Stomach (tissue), 8 donors: ENCODE measurements at regions not wholly inside any gene's neighbourhood (a gene's known extent, or its start where the extent isn't known, plus 50 kb on each side); places are given as distances from the start of the nearest gene placed in this dataset.

Experiments used
- DNase-seq, 2 donors: peaks; one replicate each; pipeline versions ENCODE4 v3.0.0 to v3.0.0-alpha.2; 2013 to 2019
- H3K27ac ChIP-seq, 5 donors: fragments of 200-600 bp in 4 of 5; sonication (generic) in 4 of 5; one replicate each; pipeline ENCODE4 v1.5.1; 2013 to 2019; ENCODE audit warnings: mild to moderate bottlenecking in 1 of 5, moderate library complexity in 1 of 5
- H3K27me3 ChIP-seq, 3 donors: fragments of 200-600 bp; sonication (generic); one replicate each; pipeline ENCODE4 v1.5.1; 2017 to 2019; ENCODE audit warnings: mixed run types in 1 of 3
- H3K36me3 ChIP-seq, 4 donors: fragments of 200-600 bp; sonication (generic); 1 replicate in 3 of 4; 2 replicates in 1 of 4; pipeline ENCODE4 v1.5.1; 2016 to 2019
- H3K4me1 ChIP-seq, 4 donors: fragments of 200-600 bp; sonication (generic); one replicate each; pipeline ENCODE4 v1.5.1; 2016 to 2019
- H3K4me3 ChIP-seq, 4 donors: fragments of 200-600 bp; sonication (generic) in 3 of 4; one replicate each; pipeline ENCODE4 v1.5.1; 2016 to 2019; ENCODE audit warnings: mild to moderate bottlenecking in 1 of 4
- H3K9me3 ChIP-seq, 4 donors: fragments of 200-600 bp; sonication (generic); one replicate each; pipeline ENCODE4 v1.5.1; 2016 to 2019
- EP300 ChIP-seq: sonication (generic); formaldehyde crosslinking; IDR thresholded peaks from one replicate; pipeline ENCODE4 v1.6.1; 2017; ENCODE audit warnings: antibody characterized with exemption
- POLR2A ChIP-seq, 4 donors: fragments of 450-650 bp; IDR thresholded peaks; one replicate each; pipeline ENCODE4 v1.6.1; 2016; ENCODE audit warnings: antibody characterized with exemption in 4 of 4, control low read depth in 2 of 4, mild to moderate bottlenecking in 1 of 4, moderate library complexity in 1 of 4
- POLR2AphosphoS5 ChIP-seq, 3 donors: sonication (generic); formaldehyde crosslinking; IDR thresholded peaks; one replicate each; pipeline ENCODE4 v1.6.1; 2016; ENCODE audit warnings: antibody characterized with exemption in 3 of 3
- WGBS, 5 donors: extraction: QIAGEN DNeasy Blood & Tissue Kit in 3 of 5; methylation state at CpG; one replicate each; pipeline versions ENCODE4 v1.1.5 to v1.1.7; 2013 to 2018; 5-methylcytosine and 5-hydroxymethylcytosine counted together
- intact Hi-C: fragments of 100-400 bp; cut with DNase I; formaldehyde crosslinking; loops from one replicate; pipeline ENCODE4 v1.15.1; 2023; ENCODE audit warnings: low total_unique reads
- TF ChIP-seq, protein P1 (sequence below), 7 experiments: fragments of 450-650 bp in 4 of 7; fragments of 200-600 bp in 3 of 7; sonication (generic) in 3 of 7; IDR thresholded peaks; one replicate each; pipeline ENCODE4 v1.5.1; 2016 to 2019; ENCODE audit warnings: antibody characterized with exemption in 7 of 7, control low read depth in 2 of 7, mild to moderate bottlenecking in 1 of 7
- donor health status: healthy with polysubstance abuse.
- donor health status: Bipolar disorder and iron deficiency.
- donor health status: healthy.

DNA sequence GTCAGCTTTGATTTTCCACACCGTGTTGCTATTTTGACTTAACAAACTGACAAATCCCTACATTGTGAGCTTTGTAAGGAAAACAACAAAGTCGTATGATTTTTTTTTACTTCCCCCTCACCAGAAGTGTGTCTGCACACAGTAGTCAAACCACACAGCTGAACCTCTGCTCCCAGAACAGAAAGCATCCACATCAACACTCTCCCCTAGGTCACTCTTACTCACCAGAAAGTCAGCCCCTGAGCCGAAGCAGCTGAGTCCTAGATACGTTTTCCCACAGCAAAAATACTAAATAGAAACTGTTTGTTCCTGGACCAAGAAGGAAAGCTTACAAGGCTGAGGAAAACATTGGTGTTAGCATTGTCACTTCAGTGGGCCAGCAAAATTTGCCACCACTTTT is 305.7 kb downstream of the DHX15 start:
- H3K4me1 ChIP-seq, result peaks cover 0 to 10% (median 0%) of the 10 kb centered on the region in 4 donors
- intact Hi-C loops, result no loop called here
- no peaks in the 10 kb centered on the region for H3K27me3 ChIP-seq
- no peak overlapping the region for H3K4me3 ChIP-seq
- no peaks in the 10 kb centered on the region for H3K9me3 ChIP-seq
- no peak for DNase-seq
- TF ChIP-seq POLR2AphosphoS5 (IDR thresholded peaks at IDR 0.05) (no peak), EP300 (no peak), POLR2A (IDR thresholded peaks at IDR 0.05) (no peak)
- TF ChIP-seq, protein P1, sequence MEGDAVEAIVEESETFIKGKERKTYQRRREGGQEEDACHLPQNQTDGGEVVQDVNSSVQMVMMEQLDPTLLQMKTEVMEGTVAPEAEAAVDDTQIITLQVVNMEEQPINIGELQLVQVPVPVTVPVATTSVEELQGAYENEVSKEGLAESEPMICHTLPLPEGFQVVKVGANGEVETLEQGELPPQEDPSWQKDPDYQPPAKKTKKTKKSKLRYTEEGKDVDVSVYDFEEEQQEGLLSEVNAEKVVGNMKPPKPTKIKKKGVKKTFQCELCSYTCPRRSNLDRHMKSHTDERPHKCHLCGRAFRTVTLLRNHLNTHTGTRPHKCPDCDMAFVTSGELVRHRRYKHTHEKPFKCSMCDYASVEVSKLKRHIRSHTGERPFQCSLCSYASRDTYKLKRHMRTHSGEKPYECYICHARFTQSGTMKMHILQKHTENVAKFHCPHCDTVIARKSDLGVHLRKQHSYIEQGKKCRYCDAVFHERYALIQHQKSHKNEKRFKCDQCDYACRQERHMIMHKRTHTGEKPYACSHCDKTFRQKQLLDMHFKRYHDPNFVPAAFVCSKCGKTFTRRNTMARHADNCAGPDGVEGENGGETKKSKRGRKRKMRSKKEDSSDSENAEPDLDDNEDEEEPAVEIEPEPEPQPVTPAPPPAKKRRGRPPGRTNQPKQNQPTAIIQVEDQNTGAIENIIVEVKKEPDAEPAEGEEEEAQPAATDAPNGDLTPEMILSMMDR (IDR thresholded peaks at IDR 0.05), result no peak
- WGBS, 5 donors, result 43 to 62% (median 55%) methylated on average over 4 of the region's 4 CpGs
- no peaks in the 10 kb centered on the region for H3K36me3 ChIP-seq
- no peak overlapping the region for H3K27ac ChIP-seq

GRCh38 chr4:24274381-24274941 is 309.9 kb downstream of the DHX15 start:
- Histone ChIP-seq H3K4me3 (no peak overlapping the region), H3K36me3 (no peaks in the 10 kb centered on the region), H3K9me3 (no peaks in the 10 kb centered on the region), H3K27me3 (no peaks in the 10 kb centered on the region), H3K4me1 (peaks cover 0 to under 1% (median 0%) of the 10 kb centered on the region in 4 donors), H3K27ac (no peak overlapping the region)
- intact Hi-C loops, result no loop called here
- no peak for DNase-seq
- WGBS, 5 donors, result 66 to 87% (median 75%) methylated on average over 3 of the region's 3 CpGs
- TF ChIP-seq POLR2A (IDR thresholded peaks at IDR 0.05), result no peak
- TF ChIP-seq, protein P1 (IDR thresholded peaks at IDR 0.05), result no peak
- no peak for TF ChIP-seq EP300

DNA sequence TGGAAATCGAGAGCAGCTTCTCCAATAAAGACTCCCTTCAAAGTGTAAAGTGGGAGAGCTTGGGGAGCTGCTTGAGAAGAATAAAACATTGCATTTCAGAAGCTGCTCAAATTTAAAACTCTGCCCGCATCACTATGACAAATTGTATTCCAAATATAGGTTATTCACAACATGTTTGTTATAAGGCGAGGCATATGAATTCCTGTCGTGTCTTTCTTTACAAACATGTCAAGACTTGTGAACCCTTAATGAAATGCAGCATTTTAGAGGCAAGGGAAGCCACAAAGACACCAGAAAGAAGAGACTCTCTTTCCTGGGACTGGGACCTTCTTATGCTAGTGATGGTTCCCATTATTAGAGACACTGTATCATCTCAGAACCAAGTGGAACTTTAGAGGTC is 311.2 kb downstream of the DHX15 start:
- H3K4me3 ChIP-seq, result no peak overlapping the region
- WGBS, 5 donors, result 66 to 73% (median 67%) methylated on average over 4 of the region's 4 CpGs
- H3K4me1 ChIP-seq, result no peaks in the 10 kb centered on the region
- no peak for DNase-seq
- no peaks in the 10 kb centered on the region for H3K36me3 ChIP-seq
- H3K27me3 ChIP-seq, result no peaks in the 10 kb centered on the region
- no peaks in the 10 kb centered on the region for H3K9me3 ChIP-seq
- TF ChIP-seq, protein P1 (IDR thresholded peaks at IDR 0.05), result no peak
- TF ChIP-seq EP300, result no peak
- intact Hi-C loops, result no loop called here
- H3K27ac ChIP-seq, result no peak overlapping the region

DNA sequence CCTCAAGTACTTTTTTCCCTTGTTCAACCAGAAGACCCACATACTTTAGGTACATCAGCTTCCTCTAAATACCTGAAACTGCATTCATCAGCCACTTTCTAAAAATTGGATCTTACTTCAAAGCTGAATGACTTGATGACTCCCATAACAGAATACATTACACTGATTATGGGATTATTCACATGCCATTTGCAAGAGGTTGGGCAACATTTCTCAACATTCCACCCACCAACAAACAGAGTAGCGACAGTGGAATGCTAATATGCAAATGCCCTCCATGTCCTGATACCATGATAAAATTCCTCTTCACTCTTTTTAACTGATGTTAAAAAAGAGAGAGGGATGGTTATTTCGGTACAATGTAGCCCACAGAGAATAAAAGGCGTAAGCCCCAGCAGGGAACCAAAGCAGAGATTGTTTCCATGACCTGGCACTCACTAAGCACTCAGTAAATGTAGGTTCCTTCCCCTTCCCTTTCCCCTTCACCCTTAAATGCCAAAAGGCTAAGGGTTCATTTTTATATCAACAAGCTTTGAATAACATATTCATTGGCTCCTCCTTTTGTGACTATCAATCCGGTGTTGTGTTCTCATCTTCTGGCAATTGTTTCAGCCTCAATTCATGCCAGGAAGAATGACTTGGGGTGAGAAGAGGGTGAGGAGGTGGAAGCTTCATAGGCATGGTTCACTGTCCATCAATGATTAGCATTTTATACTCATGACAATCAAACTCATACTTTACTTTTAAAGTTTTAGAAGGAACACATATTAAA is 317.2 kb downstream of the DHX15 start:
- Histone ChIP-seq H3K4me3 (no peak overlapping the region), H3K27ac (no peak overlapping the region), H3K9me3 (no peaks in the 10 kb centered on the region), H3K27me3 (no peaks in the 10 kb centered on the region), H3K36me3 (no peaks in the 10 kb centered on the region), H3K4me1 (peaks cover 0 to 2% (median 0%) of the 10 kb centered on the region in 4 donors)
- intact Hi-C loops, result no loop called here
- DNase-seq, result no peak
- 61 to 85% (median 73%) methylated on average over 4 of the region's 4 CpGs for WGBS, 5 donors
- no peak for TF ChIP-seq POLR2A (IDR thresholded peaks at IDR 0.05)
- no peak for TF ChIP-seq POLR2AphosphoS5 (IDR thresholded peaks at IDR 0.05)
- TF ChIP-seq EP300, result no peak
- TF ChIP-seq, protein P1 (IDR thresholded peaks at IDR 0.05), result no peak
